WTC11 (cell line): ENCODE measurements at regions not wholly inside any gene's neighbourhood (a gene's known extent, or its start where the extent isn't known, plus 50 kb on each side); places are given as distances from the start of the nearest gene placed in this dataset.

Experiments
- ATAC-seq: fragments of 200-7000 bp; cut with Tn5 transposase; 2 replicates; pipeline ENCODE4 v1.10.0; 2021; ENCODE audit warnings: mild to moderate bottlenecking, moderate library complexity
- CTCF ChIA-PET: fragments of 300-600 bp; sonication (Branson Sonifier 250); formaldehyde crosslinking; loops from one replicate; lab custom pipeline; 2021; ENCODE audit warnings: antibody characterized with exemption; lab: Charles Lee
- POLR2A ChIA-PET: fragments of 350-600 bp; sonication (Branson Sonifier 250); formaldehyde crosslinking; loops from one replicate; lab custom pipeline; 2021; ENCODE audit warnings: antibody characterized with exemption; lab: Charles Lee
- DNase-seq: peaks from one replicate; pipeline ENCODE4 v3.0.0; 2021; ENCODE audit warnings: low spot score
- H3K27ac Mint-ChIP-seq: 2 replicates; pipeline ENCODE4 v1.8.0; 2021; ENCODE audit warnings: mixed read lengths
- H3K27me3 Mint-ChIP-seq: 2 replicates; pipeline ENCODE4 v1.8.0; 2021; ENCODE audit warnings: low read depth, mild to moderate bottlenecking, moderate library complexity, mixed read lengths
- H3K36me3 Mint-ChIP-seq: 2 replicates; pipeline ENCODE4 v1.8.0; 2021; ENCODE audit warnings: mixed read lengths
- H3K4me1 Mint-ChIP-seq: 2 replicates; pipeline ENCODE4 v1.8.0; 2022; ENCODE audit warnings: mixed read lengths
- H3K4me3 Mint-ChIP-seq: 2 replicates; pipeline ENCODE4 v1.8.0; 2021; ENCODE audit warnings: mild to moderate bottlenecking, moderate library complexity, mixed read lengths
- H3K9me3 Mint-ChIP-seq: 2 replicates; pipeline ENCODE4 v1.8.0; 2021; ENCODE audit warnings: mixed read lengths
- AFF4 ChIP-seq: sonication (generic); formaldehyde crosslinking; IDR thresholded peaks from 2 replicates; pipeline ENCODE4 v1.8.1; 2023; ENCODE audit warnings: mild to moderate bottlenecking, missing genetic modification reagents, borderline replicate concordance
- ATF2 ChIP-seq: sonication (generic); formaldehyde crosslinking; IDR thresholded peaks from 2 replicates; pipeline ENCODE4 v1.8.1; 2022; ENCODE audit warnings: low read depth, missing genetic modification reagents, borderline replicate concordance
- ATF6 ChIP-seq: sonication (generic); formaldehyde crosslinking; IDR thresholded peaks from 2 replicates; pipeline ENCODE4 v1.8.1; 2023; ENCODE audit warnings: mild to moderate bottlenecking, missing genetic modification reagents
- CREB1 ChIP-seq: sonication (generic); formaldehyde crosslinking; IDR thresholded peaks from 2 replicates; pipeline ENCODE4 v1.8.0; 2023; ENCODE audit warnings: mild to moderate bottlenecking, missing genetic modification reagents
- CREM ChIP-seq: sonication (generic); formaldehyde crosslinking; IDR thresholded peaks from 2 replicates; pipeline ENCODE4 v1.8.1; 2022; ENCODE audit warnings: mild to moderate bottlenecking, missing genetic modification reagents, moderate library complexity
- FOXP4 ChIP-seq: sonication (generic); formaldehyde crosslinking; IDR thresholded peaks from 2 replicates; pipeline ENCODE4 v1.8.0; 2022; ENCODE audit warnings: mild to moderate bottlenecking, missing genetic modification reagents
- GABPB1 ChIP-seq: sonication (generic); formaldehyde crosslinking; IDR thresholded peaks from 2 replicates; pipeline ENCODE4 v1.8.1; 2023; ENCODE audit warnings: mild to moderate bottlenecking, missing genetic modification reagents
- GRHL2 ChIP-seq: fragments of 250-450 bp; sonication (Bioruptor Pico); IDR thresholded peaks from 2 replicates; pipeline ENCODE4 v1.8.0; 2022; ENCODE audit warnings: mild to moderate bottlenecking, moderate library complexity; ENCODE audit not compliant: insufficient replicate concordance, severe bottlenecking
- MLX ChIP-seq: sonication (generic); formaldehyde crosslinking; IDR thresholded peaks from 2 replicates; pipeline ENCODE4 v1.8.1; 2023; ENCODE audit warnings: mild to moderate bottlenecking, missing genetic modification reagents, moderate library complexity
- NFATC4 ChIP-seq: fragments of 250-450 bp; sonication (Bioruptor Pico); IDR thresholded peaks from 2 replicates; pipeline ENCODE4 v1.9.0; 2021; ENCODE audit warnings: mild to moderate bottlenecking
- PREB ChIP-seq: sonication (generic); formaldehyde crosslinking; IDR thresholded peaks from 2 replicates; pipeline ENCODE4 v1.8.1; 2022; ENCODE audit warnings: mild to moderate bottlenecking, missing genetic modification reagents, moderate library complexity, borderline replicate concordance
- PRRX2 ChIP-seq: fragments of 250-450 bp; sonication (Bioruptor Pico); IDR thresholded peaks from 2 replicates; pipeline ENCODE4 v1.8.0; 2021; ENCODE audit warnings: mild to moderate bottlenecking
- TEAD4 ChIP-seq: sonication (generic); formaldehyde crosslinking; IDR thresholded peaks from 2 replicates; pipeline ENCODE4 v1.8.0; 2022; ENCODE audit warnings: mild to moderate bottlenecking, missing genetic modification reagents
- USF1 ChIP-seq: sonication (generic); formaldehyde crosslinking; IDR thresholded peaks from 2 replicates; pipeline ENCODE4 v1.8.0; 2022; ENCODE audit warnings: mild to moderate bottlenecking, missing genetic modification reagents
- ZNF121 ChIP-seq: sonication (generic); formaldehyde crosslinking; IDR thresholded peaks from 2 replicates; pipeline ENCODE4 v1.8.0; 2023; ENCODE audit warnings: missing genetic modification reagents
- ZNF138 ChIP-seq: sonication (generic); formaldehyde crosslinking; conservative IDR thresholded peaks from 2 replicates; pipeline ENCODE4 v1.8.1; 2022; ENCODE audit warnings: mild to moderate bottlenecking, moderate library complexity, missing genetic modification reagents
- ZNF219 ChIP-seq: sonication (generic); formaldehyde crosslinking; IDR thresholded peaks from 2 replicates; pipeline ENCODE4 v1.8.0; 2023; ENCODE audit warnings: missing genetic modification reagents, mild to moderate bottlenecking, borderline replicate concordance
- ZSCAN18 ChIP-seq: fragments of 250-450 bp; sonication (Bioruptor Pico); IDR thresholded peaks from 2 replicates; pipeline ENCODE4 v2.1.2; 2022; ENCODE audit warnings: mild to moderate bottlenecking, moderate library complexity

- Mint-ChIP-seq H3K9me3 (peaks cover 40% of the 10 kb centered on the region), H3K4me3 (no peak overlapping the region), H3K36me3 (peaks cover 27% of the 10 kb centered on the region), H3K27me3 (no peaks in the 10 kb centered on the region), H3K4me1 (0 out of 2 replicates have a peak, but pooled peaks cover 5% of the 10 kb centered on the region), H3K27ac (no peak overlapping the region)
- TF ChIP-seq CREB1 (CRISPR knock-in tag): no peak
- no peak for TF ChIP-seq ATF2 (CRISPR knock-in tag)
- no peak for TF ChIP-seq ZSCAN18 (CRISPR knock-in tag)
- no peak for TF ChIP-seq PREB (CRISPR knock-in tag)
- no peak for TF ChIP-seq GRHL2 (CRISPR knock-in tag)
- no peak for TF ChIP-seq USF1 (CRISPR knock-in tag)
- CTCF ChIA-PET: no interaction called here
- DNase-seq (no peak), ATAC-seq (no peak)
- POLR2A ChIA-PET: no interaction called here
These were observed 85.9 kb upstream of the HMGCLL1 start for GRCh38 chr6:55664591-55665587.

GRCh38 chr6:55663914-55664313 lies 84.9 kb upstream of the HMGCLL1 start:
- CTCF ChIA-PET: no interaction called here
- peaks cover 27% of the 10 kb centered on the region for H3K36me3 Mint-ChIP-seq
- H3K9me3 Mint-ChIP-seq: peaks cover 40% of the 10 kb centered on the region
- TF ChIP-seq CREM (no peak), NFATC4 (CRISPR knock-in tag) (no peak), TEAD4 (CRISPR knock-in tag) (no peak), ZNF121 (CRISPR knock-in tag) (no peak), PRRX2 (CRISPR knock-in tag) (no peak), ATF6 (CRISPR knock-in tag) (no peak), ZNF219 (CRISPR knock-in tag) (no peak), FOXP4 (CRISPR knock-in tag) (no peak), MLX (no peak), AFF4 (no peak), ZNF138 (no peak), GABPB1 (CRISPR knock-in tag) (no peak)
- TF ChIP-seq, all 79 proteins: peak for 0
- DNase-seq (no peak), ATAC-seq (no peak)
- no peaks in the 10 kb centered on the region for H3K27me3 Mint-ChIP-seq
- no peak overlapping the region for H3K4me3 Mint-ChIP-seq
- POLR2A ChIA-PET: no interaction called here
- H3K4me1 Mint-ChIP-seq: 0 out of 2 replicates have a peak, but pooled peaks cover 5% of the 10 kb centered on the region
- H3K27ac Mint-ChIP-seq: no peak overlapping the region
